ENCODE measurements at regions not wholly inside any gene's neighbourhood (a gene's known extent, or its start where the extent isn't known, plus 50 kb on each side); places are given as distances from the start of the nearest gene placed in this dataset.
"Not testable (repeated sequence)": the region's sequence is repeated elsewhere in the genome, so short reads cannot be mapped to it uniquely, and the experiment has no call there.

DNA sequence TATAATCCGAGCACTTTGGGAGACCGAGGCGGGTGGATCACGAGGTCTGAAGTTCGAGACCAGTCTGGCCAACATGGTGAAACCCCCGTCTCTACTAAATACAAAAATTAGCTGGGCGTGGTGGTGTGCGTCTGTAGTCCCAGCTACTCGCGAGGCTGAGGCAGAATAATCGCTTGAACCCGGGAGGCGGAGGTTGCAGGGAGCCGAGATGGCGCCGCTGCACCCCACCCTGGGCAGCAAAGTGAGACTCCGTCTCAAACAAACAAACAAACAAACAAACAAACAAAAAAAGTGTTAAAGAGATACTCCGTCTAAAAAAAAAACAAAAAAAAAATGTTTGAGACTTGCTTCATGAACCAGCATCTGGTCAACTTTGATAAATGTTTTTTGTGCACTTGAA, 753.8 kb downstream of the PCDH17 start:
- DNase-seq: not testable (repeated sequence)

GRCh38 chr13:58397596-58398387, 766.2 kb downstream of the PCDH17 start:
- no peak for DNase-seq

DNA sequence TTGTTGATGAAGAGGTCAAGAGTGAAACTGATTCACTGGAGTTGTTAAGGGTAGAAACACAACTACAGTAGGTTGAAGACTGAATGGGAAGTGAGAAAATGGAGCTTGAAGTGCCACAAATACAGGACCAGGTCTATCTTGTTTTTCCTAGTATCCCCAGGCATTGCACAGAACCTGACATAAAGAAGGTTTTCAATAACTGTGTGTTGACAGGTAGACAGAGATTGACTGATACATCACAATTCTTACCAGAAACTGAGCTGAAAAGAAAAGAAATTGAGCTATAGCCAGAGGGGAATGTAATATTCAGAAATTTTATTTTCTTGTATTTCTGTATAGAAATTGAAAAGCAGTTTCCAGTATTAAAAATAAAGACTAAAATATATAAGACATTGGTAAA, 767.7 kb downstream of the PCDH17 start:
- no peak for DNase-seq

GRCh38 chr13:58406545-58406944, 775.0 kb downstream of the PCDH17 start:
- no peak for DNase-seq

GRCh38 chr13:58429917-58430316, 798.4 kb downstream of the PCDH17 start:
- DNase-seq: no peak

GRCh38 chr13:58434943-58435342, 803.4 kb downstream of the PCDH17 start:
- DNase-seq: no peak

GRCh38 chr13:58437427-58437826, 805.9 kb downstream of the PCDH17 start:
- no peak for DNase-seq

DNA sequence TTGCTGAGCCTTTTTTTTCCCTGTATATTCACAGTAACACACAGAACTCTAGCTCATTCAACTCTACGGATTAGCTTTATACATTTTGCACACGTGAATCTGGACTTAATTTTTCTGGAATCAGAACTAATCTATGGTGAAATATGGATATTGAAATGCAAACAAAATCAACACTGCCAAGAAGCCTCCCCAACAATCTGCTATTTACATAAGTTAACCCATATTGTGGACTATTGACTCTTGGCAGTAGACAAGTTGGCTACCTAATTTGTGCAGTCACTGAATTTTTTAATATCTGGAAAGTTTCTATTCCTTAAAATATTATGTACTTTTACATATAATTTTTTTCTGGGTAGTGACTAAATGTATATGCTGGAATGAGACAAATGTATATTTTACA, 815.4 kb downstream of the PCDH17 start:
- DNase-seq: no peak

DNA sequence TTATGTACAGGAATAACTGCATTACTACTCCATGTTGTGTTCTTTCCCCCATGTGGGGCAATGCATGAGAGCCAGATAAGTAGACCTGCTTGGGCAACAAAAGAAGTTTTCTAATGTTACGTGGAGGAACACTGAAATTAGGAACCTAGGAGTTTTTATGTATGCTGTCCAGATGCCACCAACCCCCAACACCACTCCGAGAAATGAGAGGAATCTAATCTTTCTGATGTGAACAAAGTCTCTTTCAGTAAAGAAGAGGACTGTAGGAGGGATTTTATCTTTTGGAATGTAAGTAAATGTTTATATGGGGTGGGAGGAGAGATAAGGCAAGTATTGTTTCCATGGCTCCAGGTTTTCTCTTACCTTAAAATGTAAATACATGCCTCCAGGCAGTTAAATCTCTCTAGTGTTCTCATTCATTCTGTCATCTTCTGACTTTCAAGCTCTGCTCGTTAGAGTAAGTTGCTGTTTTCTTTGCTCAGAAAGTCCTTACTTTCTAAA, 820.6 kb downstream of the PCDH17 start:
- no peak for DNase-seq

DNA sequence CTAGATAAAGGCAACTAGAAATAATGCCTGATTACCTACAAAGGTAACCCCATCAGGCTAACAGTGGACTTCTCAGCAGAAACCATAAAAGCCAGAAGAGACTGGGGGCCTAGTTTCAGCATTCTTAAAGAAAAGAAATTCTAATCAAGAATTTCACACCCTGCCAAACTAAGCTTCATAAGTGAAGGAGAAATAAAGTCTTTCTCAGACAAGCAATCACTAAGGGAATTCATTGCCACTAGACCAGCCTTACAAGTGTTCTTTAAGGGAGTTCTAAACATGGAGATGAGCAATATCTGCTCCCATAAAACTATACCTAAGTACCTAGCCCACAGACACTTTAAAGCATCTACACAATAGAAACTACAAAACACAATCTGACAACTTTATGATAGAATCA, 823.5 kb downstream of the PCDH17 start:
- DNase-seq: no peak

- DNase-seq: no peak
Observed at GRCh38 chr13:58461217-58461616, 829.7 kb downstream of the PCDH17 start.

- no peak for DNase-seq
Observed at GRCh38 chr13:58463841-58464240, 832.3 kb downstream of the PCDH17 start.

GRCh38 chr13:58467176-58467575, 835.6 kb downstream of the PCDH17 start:
- DNase-seq: no peak

DNA sequence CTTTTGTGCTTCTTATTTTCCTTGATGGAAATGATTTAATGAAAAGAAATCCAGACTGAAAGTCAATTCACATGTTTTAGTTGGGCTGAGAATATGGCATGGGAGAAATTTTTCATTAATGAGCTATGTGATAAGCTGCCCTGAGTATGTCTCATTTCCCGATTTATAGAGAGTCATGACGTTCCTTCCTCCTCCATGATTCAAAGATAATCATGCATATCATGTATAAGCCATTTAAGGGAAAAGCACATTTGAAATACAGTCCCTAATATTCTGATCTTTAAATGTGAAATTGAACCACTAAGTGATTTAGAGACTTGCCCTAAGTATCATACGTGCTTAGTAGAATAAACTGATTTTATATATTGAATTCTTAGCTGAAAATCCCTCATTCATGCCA, 840.9 kb downstream of the PCDH17 start:
- DNase-seq: no peak

DNA sequence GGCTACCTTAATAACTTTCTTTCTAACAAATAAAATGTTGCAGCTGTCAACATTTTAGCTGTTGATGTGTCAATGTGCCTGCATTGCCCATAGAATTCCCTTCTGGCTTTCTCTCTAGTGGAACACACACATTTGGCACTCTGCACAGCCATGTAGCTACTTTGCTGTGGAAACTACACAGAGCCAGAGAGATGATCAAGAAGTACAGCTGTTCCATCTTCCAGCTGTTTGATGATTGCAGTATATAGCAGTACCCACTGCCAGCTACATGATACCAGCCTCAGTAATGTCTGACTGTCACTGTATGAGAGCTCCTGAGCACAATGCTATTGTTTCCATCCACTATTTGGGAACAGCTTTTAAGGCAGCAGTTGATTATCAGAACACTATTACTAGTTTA, 843.0 kb downstream of the PCDH17 start:
- no peak for DNase-seq

GRCh38 chr13:58476206-58476918, 844.8 kb downstream of the PCDH17 start:
- no peak for DNase-seq

DNA sequence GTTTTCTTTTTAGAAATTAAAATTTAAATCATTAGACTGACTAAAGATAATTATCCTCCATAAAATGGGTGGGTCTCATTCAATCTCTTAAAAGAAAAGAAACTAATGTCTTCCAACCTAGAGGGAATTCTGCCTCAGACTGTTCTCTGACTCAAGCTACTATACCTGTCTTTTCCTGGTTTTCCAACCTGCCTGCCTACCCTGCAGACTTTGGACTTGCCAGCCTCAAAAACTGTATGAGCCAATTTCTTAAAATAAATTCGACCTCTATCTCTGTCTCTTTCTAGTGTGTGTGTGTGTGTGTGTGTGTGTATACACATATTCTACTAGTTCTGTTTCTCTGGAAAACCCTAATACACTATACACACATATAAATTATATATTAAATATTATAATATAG, 847.3 kb downstream of the PCDH17 start:
- no peak for DNase-seq

- no peak for DNase-seq
Observed at GRCh38 chr13:58480061-58480460, 848.5 kb downstream of the PCDH17 start.

DNA sequence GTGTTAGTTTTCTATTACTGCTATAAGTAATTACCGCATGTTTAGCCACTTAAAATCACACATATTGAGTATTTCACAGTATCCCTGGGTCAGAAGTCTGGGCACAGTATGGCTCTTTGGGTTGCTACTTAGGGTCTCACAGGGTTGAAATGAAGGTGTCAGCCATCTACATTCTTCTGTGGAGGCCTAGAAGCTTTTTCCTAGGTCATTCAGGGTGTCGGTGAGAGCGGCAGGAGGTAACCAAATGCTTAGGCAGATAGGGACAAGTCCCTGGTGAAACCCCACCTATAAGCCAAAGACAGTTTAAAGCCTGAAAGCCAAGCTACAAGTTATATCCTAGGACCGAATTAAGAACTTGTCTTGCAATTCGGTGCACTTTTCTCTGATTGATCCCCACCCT, 856.7 kb downstream of the PCDH17 start:
- DNase-seq: no peak

DNA sequence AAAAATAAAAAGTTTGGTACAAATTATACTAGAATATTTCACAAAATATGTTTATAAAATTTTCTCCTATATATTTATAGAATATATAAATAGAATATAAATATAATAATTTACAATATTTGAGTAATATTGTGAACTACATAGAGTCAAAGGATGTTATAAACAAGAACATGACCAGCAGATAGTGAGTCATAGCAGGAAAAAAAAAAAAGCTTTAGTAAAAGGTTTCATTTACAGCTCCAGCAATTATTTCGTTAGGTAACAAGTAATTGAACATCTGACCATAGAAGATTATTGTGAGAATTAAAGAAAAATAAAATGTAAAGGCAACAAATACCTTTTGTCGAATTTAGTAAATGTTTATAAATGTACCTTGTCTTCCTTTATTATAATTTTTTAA, 864.1 kb downstream of the PCDH17 start:
- DNase-seq: no peak

- DNase-seq: no peak
Observed at GRCh38 chr13:58500938-58501337, 869.4 kb downstream of the PCDH17 start.

- not testable (repeated sequence) for DNase-seq
Observed at GRCh38 chr13:58504202-58504700, 872.7 kb downstream of the PCDH17 start.

GRCh38 chr13:58505262-58505920, 873.8 kb downstream of the PCDH17 start:
- DNase-seq: not testable (repeated sequence)

GRCh38 chr13:58528351-58528750, 896.8 kb downstream of the PCDH17 start:
- DNase-seq: no peak

Data from NCI-H2171 (cell line).